HG02571 (cell line): ENCODE measurements at regions not wholly inside any gene's neighbourhood (a gene's known extent, or its start where the extent isn't known, plus 50 kb on each side); places are given as distances from the start of the nearest gene placed in this dataset.

Experiments used
- ATAC-seq: cut with Tn5 transposase; IDR thresholded peaks from one replicate; pipeline ENCODE4 v1.9.1; 2021; ENCODE audit warnings: mild to moderate bottlenecking, moderate library complexity; ENCODE audit not compliant: unreplicated experiment

DNA sequence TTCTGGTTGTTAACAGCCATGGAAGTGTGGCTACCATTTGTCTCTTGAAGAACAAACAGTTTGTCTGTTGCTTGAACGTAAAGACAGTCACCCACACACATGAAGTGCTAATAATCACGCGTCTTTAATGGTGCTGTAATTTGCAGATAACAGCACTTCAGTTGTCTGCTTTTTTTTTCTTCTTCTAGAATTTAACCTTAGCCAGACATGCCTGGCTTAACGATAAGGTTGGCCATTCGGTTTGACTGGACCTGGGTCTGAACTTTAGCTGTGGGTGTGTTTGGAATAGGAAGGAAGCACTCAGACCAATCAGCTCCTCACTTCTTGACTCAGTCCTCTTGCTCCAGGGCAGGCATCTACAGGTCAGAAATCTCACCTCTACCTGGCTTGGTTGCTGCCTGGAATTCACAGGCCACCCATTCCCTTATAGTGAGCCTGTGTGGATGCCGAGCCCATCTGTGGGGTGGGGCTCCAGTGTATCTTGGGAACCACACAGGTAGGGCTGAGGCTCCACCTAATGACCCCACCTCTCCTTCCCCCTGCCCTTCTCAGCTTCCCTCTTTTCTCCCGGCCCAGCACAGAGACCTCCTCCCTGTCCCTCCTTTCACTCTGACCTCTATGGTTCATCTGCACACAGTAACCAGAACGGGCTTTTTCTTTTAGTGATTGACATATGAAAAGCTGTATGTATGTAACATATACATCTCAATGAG is 246.4 kb upstream of the PWP1 start:
- ATAC-seq, result no peak

GRCh38 chr12:107440606-107441005 is 245.0 kb upstream of the PWP1 start:
- no peak for ATAC-seq

DNA sequence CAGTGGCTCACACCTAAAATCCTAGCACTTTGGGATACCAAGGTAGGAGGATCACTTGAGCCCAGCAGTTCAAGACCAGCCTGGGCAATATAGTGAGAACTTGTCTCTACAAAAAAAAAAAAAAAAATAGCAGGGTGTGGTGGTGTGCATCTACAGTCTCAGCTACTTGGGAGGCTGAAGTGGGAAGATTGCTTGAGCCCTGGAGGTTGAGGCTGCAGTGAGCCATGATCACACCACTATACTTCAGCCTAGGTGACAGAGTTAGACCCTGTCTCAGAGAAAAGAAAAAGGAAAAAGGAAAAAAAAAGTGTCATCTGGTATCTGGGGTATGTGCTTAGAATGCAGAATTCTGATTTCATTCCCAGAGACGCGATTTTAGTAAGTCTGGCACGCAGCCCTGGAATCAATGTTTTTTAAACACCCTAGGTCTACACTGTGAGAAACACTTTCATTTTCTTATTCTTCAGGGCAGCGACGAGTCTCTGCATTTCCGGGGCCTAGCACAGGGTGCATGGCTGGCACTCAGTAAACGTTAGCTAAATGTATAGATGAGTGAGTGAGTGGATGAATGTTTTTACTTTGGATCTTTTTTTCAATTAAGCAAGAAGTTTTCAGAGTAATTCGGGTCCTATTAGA is 243.8 kb upstream of the PWP1 start:
- no peak for ATAC-seq

DNA sequence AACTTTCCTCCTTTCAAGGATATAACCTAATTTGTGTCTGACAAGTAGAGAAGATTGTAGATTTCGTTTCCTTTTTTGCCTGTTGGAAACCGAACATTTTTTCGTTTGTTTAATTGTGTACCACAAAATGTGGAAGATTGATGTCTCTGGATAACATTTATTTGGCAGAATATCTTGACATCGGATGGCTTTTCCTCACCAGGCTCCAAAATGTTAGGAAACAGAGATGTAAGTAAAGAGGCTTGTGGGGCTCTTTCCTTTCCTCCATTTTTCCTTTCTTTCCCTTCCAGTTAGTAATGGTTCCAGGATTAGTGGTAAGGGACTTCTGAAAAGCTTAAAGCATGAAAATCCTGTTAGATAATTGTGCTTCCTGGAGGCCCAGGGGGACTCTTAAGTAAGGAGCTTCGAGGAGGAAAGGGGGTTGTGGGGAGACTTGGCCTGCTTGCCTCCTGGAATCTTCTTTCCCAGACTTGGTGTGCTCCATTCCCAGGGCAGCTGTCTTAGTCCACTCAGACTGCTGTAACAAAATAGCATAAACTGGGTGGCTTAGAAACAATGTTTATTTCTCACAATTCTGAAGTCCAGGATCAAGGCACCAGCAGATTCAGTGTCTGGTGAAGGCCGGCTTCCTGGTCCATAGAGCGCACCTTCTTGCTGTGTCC is 243.1 kb upstream of the PWP1 start:
- no peak for ATAC-seq

GRCh38 chr12:107443320-107444090 is 242.1 kb upstream of the PWP1 start:
- ATAC-seq, result no peak

- no peak for ATAC-seq
Measured at GRCh38 chr12:107444771-107445170, 240.8 kb upstream of the PWP1 start.

GRCh38 chr12:107446476-107446875 is 239.1 kb upstream of the PWP1 start:
- ATAC-seq, result no peak

- no peak for ATAC-seq
Measured at GRCh38 chr12:107447336-107447735, 238.3 kb upstream of the PWP1 start.

DNA sequence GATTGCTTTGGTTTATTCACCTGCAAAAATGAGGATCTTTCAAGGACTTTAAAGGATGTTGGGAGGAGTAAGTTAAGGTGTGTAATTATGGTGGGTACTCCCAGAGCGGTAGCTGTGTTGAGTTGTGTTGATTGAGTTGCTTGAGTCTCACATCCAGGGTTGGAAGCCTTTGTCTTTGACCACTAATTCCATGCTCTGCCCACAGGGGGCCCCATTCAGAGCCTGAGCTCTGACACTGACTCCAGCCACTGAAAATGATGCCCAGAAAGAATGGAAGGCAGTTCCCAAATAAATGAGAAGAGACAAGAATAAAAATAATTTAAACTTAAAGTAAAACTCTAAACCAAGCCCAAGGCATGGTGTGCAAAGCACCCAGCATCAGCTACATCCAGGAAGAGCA is 237.4 kb upstream of the PWP1 start:
- no peak for ATAC-seq

GRCh38 chr12:107449891-107450290 is 235.7 kb upstream of the PWP1 start:
- ATAC-seq, result no peak

DNA sequence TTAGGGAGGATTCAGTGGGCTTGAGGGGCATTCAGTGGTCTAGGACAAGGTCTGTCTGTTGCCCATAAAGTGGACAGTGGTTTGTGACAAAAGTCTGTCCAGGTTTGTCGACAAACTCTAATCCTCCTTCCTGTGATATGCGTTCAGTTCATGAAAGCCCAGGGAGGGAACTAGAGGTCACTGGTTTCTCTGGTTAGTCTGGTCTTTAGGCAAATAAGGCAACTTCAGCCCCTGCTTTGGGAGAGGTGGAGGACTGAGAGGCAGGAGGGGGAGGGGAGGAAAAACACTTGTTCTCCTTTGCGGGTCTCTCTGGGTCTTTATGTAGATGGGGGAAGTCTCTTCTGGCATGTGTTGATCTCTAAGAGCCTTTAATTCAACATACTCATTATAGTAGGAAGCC is 235.1 kb upstream of the PWP1 start:
- ATAC-seq, result no peak

- ATAC-seq, result no peak
Measured at GRCh38 chr12:107451246-107451645, 234.4 kb upstream of the PWP1 start.

- ATAC-seq, result no peak
Measured at GRCh38 chr12:107454109-107454830, 231.3 kb upstream of the PWP1 start.

- no peak for ATAC-seq
Measured at GRCh38 chr12:107457362-107457935, 228.2 kb upstream of the PWP1 start.

GRCh38 chr12:107458163-107458562 is 227.4 kb upstream of the PWP1 start:
- no peak for ATAC-seq

DNA sequence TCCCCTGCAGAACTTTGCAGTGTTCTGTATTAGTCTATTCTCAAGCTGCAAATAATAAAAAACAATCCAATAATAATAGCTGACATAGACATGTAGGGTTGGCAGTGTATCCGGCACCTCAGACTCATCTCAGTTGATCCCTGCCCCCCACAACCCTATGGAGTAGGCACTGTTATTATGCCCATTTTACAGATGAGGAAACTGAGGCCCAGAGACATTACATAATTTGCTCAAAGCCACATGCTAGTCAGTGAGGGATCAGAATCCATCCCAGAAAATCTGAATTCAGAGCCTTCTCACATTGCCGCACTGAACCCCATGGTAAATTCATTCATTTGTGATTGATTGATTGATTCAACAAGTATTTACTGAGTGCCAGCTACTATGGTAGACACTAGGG is 226.6 kb upstream of the PWP1 start:
- ATAC-seq, result no peak

DNA sequence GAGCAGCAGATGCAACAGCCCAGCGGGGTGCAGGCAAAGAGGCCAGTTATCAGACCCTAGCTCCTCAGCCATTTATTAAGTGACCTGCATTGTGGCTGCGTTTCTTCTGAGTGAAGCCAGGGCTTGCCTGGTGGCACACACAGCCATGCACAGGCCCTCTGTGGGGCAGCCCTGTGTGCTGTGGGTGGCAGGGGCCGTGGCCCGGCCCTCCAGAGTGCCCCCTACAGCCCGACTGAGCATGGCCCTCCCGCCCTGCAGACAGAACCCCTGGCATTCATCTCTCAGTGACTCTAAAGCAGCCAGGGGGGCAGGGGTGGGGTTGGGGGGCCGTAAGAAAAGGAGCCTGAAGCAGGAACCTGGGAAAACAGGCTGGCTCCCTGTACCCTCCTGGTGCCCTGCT is 226.0 kb upstream of the PWP1 start:
- ATAC-seq, result no peak

DNA sequence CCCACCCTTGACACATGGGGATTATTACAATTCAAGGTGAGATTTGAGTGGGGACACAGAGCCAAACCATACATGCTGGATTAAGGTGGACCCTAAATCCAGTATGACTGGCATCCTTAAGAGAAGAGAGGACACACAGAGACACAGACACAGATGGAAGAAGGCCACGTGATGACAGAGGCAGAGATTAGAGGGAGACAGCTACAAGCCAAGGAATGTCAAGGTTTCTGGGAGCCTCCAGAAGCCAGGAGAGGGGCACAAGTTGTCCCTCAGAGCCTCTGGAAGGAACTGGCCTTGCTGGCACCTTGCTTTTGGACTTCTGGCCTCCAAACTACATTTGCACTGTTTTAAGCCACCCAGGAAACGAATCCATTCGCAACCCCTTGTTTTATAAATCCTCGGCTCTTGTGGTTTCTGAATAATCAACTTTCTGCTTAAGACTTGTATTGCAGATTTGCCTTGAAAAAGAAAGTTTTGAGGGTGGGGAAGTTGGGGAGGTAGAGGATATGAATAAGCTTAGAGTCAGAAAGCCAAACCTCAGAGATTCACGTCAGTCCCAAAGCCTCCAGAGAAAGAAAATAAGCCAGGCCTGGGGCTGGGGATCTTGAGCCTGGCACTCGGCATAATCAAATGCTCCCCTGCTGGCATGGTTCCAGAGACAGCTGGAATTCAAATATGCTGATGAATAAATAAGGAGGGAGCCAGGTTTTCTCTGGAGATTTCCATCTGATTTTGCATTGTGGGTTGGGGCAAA is 224.2 kb upstream of the PWP1 start:
- no peak for ATAC-seq

DNA sequence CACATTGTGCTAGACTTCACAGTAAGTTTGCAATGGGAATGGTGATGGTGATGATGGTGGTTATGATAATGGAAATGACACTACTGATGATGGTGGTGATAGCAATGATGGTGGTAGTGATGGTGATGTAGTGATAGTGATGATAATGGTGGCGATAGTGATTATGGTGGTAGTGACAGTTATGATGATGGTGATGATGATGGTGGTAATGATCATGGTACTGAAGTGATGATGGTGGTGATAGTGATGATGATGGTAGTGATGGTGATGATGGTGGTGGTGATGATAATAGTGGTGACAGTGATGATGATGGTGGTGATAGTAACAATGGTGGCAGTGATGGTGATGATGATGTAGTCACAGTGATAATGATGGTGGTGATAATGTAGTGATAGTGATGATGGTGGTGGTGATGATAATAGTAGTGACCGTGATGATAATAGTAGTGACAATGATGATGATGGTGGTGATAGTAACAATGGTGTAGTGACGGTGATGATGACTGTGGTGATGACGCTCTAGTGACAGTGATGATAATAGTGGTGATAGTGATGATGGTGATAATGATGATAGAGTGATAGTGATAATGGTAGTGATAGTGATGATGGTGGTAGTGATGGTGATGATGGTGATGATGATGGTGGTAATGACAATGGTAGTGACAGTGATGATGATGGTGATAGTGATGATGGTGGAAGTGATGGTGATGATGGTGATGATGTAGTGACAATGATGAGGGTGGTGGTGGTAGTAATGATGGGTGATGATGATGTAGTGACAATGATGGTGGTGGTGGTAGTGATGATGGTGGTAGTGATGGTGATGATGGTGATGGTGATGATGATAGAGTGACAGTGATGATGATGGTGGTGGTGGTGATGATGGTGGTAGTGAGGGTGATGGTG is 222.9 kb upstream of the PWP1 start:
- no peak for ATAC-seq
